HG02981 (cell line): ENCODE measurements at regions not wholly inside any gene's neighbourhood (a gene's known extent, or its start where the extent isn't known, plus 50 kb on each side); places are given as distances from the start of the nearest gene placed in this dataset.
"Not testable (repeated sequence)": the region's sequence is repeated elsewhere in the genome, so short reads cannot be mapped to it uniquely, and the experiment has no call there.

Experiments
- ATAC-seq: cut with Tn5 transposase; IDR thresholded peaks from one replicate; pipeline ENCODE4 v1.9.1; 2021; ENCODE audit warnings: mild to moderate bottlenecking, moderate library complexity; ENCODE audit not compliant: unreplicated experiment

DNA sequence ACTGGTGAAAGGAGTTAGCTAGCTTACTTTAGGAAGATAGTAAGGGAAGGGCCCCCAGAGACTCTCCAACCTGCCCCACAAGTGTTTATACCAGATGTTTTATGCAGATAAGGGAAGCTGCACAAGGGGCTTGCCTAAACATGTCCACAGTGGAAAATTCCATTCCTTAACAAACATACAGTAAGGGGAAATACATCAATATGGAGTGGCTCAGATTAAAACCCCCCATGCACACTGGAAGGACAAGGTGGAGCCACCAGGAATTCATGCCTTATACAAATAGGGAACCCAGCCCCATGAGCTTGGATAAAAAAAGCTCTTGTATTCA lies 106.3 kb upstream of the GPBP1 start:
- no peak for ATAC-seq

DNA sequence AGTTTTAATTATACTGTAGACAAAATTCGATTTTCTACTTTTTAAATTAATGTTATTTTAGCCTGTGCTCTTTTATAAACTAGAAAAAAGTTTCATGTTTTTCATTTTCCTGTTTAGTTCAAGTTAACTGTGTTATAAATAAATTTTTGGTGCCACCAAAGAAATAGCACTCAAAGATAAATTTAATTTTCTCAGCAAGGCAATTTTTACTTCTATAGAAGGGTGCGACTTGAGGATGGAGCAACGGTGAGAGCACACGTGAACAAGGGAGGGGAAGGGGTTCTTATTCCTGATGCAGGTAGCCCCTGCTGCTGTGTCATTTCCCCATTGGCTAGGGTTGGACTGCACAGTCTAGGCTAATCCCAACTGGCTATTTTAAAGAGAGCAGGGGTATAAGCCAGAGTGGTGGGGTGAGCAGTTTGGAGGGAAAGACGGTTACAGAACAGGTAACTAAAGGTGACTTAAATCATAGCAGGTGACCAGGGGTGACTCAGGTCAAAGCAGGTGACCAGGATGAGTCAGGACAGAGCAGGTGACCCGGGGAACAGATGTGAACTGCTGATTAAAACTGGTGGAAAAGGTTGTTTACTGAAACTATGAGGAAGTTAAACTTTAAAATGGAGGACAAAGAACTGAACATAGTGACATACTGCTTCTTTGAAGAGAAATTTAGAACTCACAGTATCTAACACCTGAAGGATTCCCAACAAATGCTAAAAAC lies 104.6 kb upstream of the GPBP1 start:
- no peak for ATAC-seq

DNA sequence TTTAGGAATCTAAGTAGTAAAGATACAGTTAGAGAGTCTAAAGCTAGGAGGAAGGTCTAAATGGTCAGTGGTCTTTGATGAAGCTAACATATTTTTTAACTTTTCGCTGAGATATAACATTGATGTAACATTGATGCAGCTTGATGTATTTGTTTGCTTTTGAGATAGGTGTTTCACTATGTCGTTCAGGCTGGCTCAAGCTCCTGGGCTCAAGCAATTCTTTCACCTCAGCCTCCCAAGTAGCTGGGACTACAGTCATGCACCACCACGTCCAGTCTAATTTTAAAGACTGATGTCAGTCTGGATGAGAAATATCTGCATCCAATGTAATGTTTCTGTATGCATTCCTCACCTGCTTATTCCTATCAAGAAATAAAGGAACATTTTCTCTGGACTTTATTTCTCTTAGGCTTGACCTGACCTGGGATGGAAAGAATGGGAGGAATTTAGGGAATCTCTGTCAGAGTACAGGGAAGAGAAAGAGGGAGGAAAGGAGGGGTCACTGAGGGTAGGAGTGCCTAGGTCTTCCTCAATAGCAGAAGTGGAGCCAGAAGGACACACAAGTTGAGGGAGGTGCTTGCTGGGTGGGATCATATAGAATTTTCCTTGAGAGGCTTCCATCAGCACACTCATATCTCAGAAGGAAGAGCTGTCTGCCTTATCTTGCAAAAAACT lies 101.5 kb upstream of the GPBP1 start:
- no peak for ATAC-seq

DNA sequence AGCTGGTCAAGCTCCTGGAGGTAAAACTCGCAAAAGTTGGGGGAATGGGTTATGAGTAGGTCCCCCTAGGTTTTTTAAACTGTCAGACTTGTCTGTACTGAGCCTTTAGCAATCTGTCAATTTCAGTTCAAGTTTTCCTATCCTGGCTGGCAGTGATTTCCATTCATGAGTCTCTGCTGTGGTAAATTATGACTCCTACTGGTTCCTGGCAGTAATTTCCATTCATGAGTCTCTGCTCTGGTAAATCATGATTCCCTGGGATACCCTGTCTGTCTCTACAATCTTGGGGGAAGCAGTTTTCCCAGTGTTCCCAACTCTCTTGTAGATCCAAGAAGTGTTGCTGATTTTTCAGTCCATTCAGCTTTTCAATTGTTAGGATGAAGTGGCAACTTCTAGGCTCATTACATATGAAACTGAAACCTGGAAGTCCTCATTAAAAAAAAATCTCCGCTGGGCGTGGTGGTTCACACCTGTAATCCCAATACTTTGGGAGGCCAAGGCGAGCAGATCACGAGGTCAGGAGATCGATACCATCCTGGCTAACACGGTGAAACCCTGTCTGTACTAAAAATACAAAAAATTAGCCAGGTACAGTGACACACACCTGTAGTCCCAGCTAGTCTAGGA lies 91.3 kb upstream of the GPBP1 start:
- ATAC-seq = no peak

GRCh38 chr5:57085306-57086081 lies 88.4 kb upstream of the GPBP1 start:
- ATAC-seq = no peak

DNA sequence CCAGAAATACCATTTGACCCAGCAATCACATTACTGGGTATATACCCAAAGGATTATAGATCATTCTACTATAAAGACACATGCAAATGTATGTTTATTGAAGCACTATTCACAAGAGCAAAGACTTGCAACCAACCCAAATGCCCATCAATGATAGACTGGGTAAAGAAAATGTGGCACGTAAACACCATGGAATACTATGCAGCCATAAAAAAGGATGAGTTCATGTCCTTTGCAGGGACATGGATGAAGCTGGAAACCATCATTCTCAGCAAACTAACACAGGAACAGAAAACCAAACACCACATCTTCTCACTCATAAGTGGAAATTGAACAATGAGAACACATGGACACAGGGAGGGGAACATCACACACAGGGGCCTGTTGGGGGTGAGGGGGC lies 85.9 kb upstream of the GPBP1 start:
- not testable (repeated sequence) for ATAC-seq

GRCh38 chr5:57094753-57095683 lies 78.8 kb upstream of the GPBP1 start:
- no peak for ATAC-seq

DNA sequence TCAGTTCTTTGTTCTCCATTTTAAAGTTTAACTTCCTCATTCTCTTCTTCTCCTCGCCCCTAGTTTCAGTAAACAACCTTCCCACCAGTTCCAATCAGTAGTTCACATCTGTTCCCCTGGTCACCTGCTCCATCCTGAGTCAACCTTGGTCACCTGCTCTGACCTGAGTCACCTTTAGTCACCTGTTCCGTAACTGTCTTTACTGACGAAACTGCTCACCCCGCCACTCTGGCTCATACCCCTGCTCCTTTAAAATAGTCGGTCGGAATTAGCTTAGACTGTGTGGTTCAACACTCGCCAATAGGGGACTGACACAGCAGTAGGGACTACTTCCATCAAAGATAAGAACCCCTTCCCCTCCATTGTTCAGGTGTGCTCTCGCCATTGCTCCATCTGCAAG lies 76.3 kb upstream of the GPBP1 start:
- ATAC-seq = no peak

DNA sequence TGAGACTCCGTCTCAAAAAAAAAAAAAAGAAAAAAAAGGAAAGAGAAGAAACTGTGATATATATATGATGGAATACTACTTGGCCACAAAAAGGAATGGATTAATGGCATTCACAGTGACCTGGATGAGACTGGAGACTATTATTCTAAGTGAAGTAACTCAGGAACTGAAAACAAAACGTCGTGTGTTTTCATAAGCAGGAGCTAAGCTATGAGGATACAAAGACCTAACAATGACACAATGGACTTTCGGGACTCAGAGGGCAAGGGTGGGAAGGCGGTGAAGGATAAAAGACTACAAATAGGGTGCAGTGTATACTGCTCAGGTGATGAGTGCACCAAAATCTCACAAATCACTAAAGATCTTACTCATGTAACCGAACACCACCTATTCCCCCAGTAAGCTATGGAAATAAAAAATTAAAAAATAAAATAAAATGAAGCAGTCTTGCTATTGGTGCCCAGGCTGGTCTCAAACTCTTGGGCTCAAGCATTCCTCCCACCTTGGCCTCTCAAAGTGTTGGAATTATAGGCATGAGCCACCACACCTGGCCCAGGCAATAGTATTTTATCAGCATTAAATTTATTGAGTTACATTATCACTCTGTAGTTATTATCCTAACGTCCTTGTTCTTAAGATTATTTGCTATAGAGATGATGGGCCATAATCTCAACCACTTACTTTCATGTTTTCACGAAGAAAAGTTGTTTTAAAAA lies 71.5 kb upstream of the GPBP1 start:
- ATAC-seq = no peak

- ATAC-seq = no peak
Observed at GRCh38 chr5:57102905-57103255, 71.0 kb upstream of the GPBP1 start.

GRCh38 chr5:57103317-57103907 lies 70.4 kb upstream of the GPBP1 start:
- no peak for ATAC-seq

DNA sequence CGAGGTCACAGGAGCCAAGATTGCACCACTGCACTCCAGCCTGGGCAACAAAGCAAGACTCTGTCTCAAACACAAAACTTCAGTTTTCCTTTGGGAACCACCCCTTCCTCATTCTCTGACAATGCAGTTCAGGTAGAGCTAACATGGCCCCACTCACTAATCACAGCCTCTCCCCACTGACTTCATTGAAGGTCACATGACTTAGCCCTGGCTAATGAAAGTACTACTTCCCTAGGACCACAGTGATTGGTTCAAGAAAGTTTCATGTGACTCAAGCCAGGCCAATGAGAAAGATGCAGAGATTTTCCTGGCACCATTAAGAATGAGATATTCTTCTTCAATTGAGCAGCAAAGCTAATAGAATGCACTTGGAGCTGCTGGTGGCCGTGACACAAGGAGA lies 67.2 kb upstream of the GPBP1 start:
- ATAC-seq = no peak

- no peak for ATAC-seq
Observed at GRCh38 chr5:57111993-57112392, 61.9 kb upstream of the GPBP1 start.

GRCh38 chr5:57113481-57113880 lies 60.4 kb upstream of the GPBP1 start:
- no peak for ATAC-seq

DNA sequence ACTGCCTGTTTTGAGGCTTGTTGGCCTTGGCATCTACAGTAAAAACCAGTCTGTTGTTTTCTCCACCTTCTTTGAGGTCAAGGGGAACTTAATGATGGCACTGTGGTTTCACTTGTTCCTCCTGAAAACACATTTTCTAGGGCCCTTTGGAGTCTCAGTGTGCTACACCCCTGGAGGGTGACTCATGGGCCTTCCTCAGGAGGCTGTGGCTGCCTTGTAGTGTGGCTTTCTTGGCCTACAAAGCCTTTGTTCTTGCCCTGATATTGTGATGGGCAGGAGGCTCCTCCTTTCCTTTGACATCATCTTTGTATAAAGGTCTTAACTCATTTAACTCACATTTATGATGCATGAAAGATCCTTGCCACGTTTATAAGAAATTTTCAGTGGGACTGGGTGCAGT lies 56.3 kb upstream of the GPBP1 start:
- no peak for ATAC-seq

DNA sequence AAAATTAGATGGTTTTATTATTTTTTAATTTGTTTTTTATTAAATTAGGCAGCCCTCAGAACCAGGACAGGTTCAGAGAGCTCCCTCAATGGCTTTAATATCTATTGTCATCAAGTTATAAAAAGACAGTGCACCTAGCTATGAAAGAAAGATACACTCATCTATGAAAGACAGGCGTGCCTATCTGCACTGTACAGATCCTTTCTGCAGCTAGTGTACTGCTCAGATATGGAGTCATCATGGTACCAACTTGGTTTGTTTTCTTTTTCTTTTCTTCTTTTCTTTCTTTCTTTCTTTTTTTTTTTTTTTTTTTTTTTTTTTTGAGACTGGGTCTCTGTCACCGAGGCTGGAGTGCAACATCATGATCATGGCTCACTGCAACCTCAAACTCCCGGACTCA lies 54.8 kb upstream of the GPBP1 start:
- no peak for ATAC-seq

DNA sequence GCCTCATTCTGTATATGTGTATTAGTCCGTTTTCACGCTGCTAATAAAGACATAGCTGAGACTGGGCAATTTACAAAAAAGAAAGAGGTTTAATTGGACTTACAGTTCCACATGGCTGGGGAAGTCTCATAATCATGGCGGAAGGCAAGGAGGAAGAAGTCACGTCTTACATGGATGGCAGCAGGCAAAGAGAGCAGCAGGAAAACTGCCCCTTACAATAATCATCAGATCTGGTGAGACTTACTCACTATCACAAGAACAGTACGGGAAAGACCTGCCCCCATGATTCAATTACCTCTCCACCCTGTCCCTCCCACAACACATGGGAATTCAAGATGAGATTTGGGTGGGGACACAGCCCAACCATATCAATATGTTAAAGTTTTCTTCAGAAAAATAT lies 49.8 kb upstream of the GPBP1 start:
- no peak for ATAC-seq
